H1 (cell line): ENCODE measurements at regions not wholly inside any gene's neighbourhood (a gene's known extent, or its start where the extent isn't known, plus 50 kb on each side); places are given as distances from the start of the nearest gene placed in this dataset.

Experiments
- CTCF ChIA-PET: fragments of 300-600 bp; sonication (Branson Sonifier 250); formaldehyde crosslinking; loops from one replicate; lab custom pipeline; 2021; ENCODE audit not compliant: partially characterized antibody; lab: Charles Lee
- POLR2A ChIA-PET: fragments of 300-600 bp; sonication (Branson Sonifier 250); formaldehyde crosslinking; loops from one replicate; lab custom pipeline; 2021; ENCODE audit warnings: inconsistent platforms; ENCODE audit not compliant: partially characterized antibody; lab: Charles Lee
- DNase-seq, 2 experiments: peaks; one replicate each; pipeline versions ENCODE4 v3.0.0 to v3.0.0-alpha.2; 2010 to 2022; ENCODE audit warnings: low spot score in 2 of 2, low read depth in 1 of 2, mixed read lengths in 1 of 2
- FAIRE-seq: peaks from 2 replicates; lab custom pipeline; 2011; peaks lifted over from hg19 to GRCh38; lab: Jason Lieb, UNC
- H2AFZ ChIP-seq: 2 replicates; pipeline ENCODE4 v1.8.1; 2012; ENCODE audit warnings: low read length, inconsistent platforms
- H2AK5ac ChIP-seq: 2 replicates; pipeline ENCODE4 v1.6.1; 2013; ENCODE audit warnings: low read depth, low read length
- H2BK120ac ChIP-seq: replicated peaks from 2 replicates; pipeline ENCODE3; 2013; ENCODE audit warnings: low read depth, low read length, inconsistent platforms
- H2BK12ac ChIP-seq: 2 replicates; pipeline ENCODE4 v1.6.1; 2013; ENCODE audit warnings: low read depth, low read length
- H2BK15ac ChIP-seq: 2 replicates; pipeline ENCODE4 v1.6.1; 2013; ENCODE audit warnings: low read length
- H2BK20ac ChIP-seq: 2 replicates; pipeline ENCODE4 v1.6.1; 2013; ENCODE audit warnings: low read length
- H2BK5ac ChIP-seq: 2 replicates; pipeline ENCODE4 v1.6.1; 2013; ENCODE audit warnings: low read depth, low read length
- H3K14ac ChIP-seq: 2 replicates; pipeline ENCODE4 v1.6.1; 2013; ENCODE audit warnings: inconsistent platforms; ENCODE audit not compliant: insufficient read length
- H3K18ac ChIP-seq: 2 replicates; pipeline ENCODE4 v1.6.1; 2013; ENCODE audit warnings: low read length; ENCODE audit errors: extremely low read depth
- H3K23ac ChIP-seq: 2 replicates; pipeline ENCODE4 v1.6.1; 2013; ENCODE audit warnings: inconsistent platforms; ENCODE audit not compliant: insufficient read length
- H3K23me2 ChIP-seq: 2 replicates; pipeline ENCODE4 v1.6.1; 2013; ENCODE audit warnings: low read depth, low read length
- H3K27ac ChIP-seq: 2 replicates; pipeline ENCODE4 v1.6.1; 2011; ENCODE audit warnings: low read depth, low read length, inconsistent platforms
- H3K27me3 ChIP-seq, 4 experiments: replicated peaks in 1 of 4; 1 replicate in 1 of 4; 2 replicates in 3 of 4; pipeline versions ENCODE4 v1.6.1 to v1.8.1; 2011 to 2013; ENCODE audit warnings: low read length in 3 of 4, mild to moderate bottlenecking in 3 of 4, inconsistent platforms in 2 of 4, mixed read lengths in 2 of 4, moderate library complexity in 1 of 4; ENCODE audit not compliant: control insufficient read depth in 3 of 4, insufficient read depth in 3 of 4; ENCODE audit errors: extremely low read depth in 1 of 4
- H3K36me3 ChIP-seq, 4 experiments: 2 replicates each; pipeline versions ENCODE4 v1.6.1 to v1.8.1; 2011 to 2013; ENCODE audit warnings: mild to moderate bottlenecking in 4 of 4, low read length in 3 of 4, moderate library complexity in 2 of 4, control low read depth in 1 of 4, inconsistent platforms in 1 of 4; ENCODE audit not compliant: insufficient read depth in 4 of 4, control insufficient read depth in 2 of 4
- H3K4ac ChIP-seq: replicated peaks from 2 replicates; pipeline ENCODE3; 2013; ENCODE audit warnings: low read length, low read depth, mixed read lengths, inconsistent platforms; ENCODE audit not compliant: insufficient read length
- H3K4me1 ChIP-seq, 4 experiments: replicated peaks in 1 of 4; 1 replicate in 1 of 4; 2 replicates in 3 of 4; pipeline versions ENCODE4 v1.6.1 to v1.8.1; 2011 to 2013; ENCODE audit warnings: low read length in 3 of 4, inconsistent platforms in 2 of 4, mixed read lengths in 1 of 4; ENCODE audit not compliant: insufficient read depth in 4 of 4, control insufficient read depth in 3 of 4
- H3K4me2 ChIP-seq, 2 experiments: 2 replicates each; pipeline versions ENCODE4 v1.6.1 to v1.8.1; 2011 to 2013; ENCODE audit warnings: low read depth in 2 of 2, low read length in 2 of 2, control low read depth in 1 of 2, inconsistent platforms in 1 of 2, mild to moderate bottlenecking in 1 of 2; ENCODE audit not compliant: insufficient read depth in 1 of 2
- H3K4me3 ChIP-seq, 4 experiments: fragments of 200-600, 300-600 bp in 1 of 4; sonication (generic), shearing (Covaris generic), sonication (Bioruptor Twin) in 1 of 4; 2 replicates each; pipeline versions ENCODE4 v1.5.1 to v1.8.1; 2011 to 2016; ENCODE audit warnings: low read length in 4 of 4, low read depth in 3 of 4, control low read depth in 2 of 4, inconsistent platforms in 2 of 4, mild to moderate bottlenecking in 2 of 4, mixed read lengths in 1 of 4, moderate library complexity in 1 of 4; ENCODE audit not compliant: insufficient read depth in 2 of 4; ENCODE audit errors: extremely low read depth in 1 of 4
- H3K56ac ChIP-seq: replicated peaks from 2 replicates; pipeline ENCODE3; 2013; ENCODE audit warnings: low read depth, mild to moderate bottlenecking, mixed read lengths, low read length, inconsistent platforms; ENCODE audit not compliant: insufficient read length
- H3K79me1 ChIP-seq: 2 replicates; pipeline ENCODE4 v1.6.1; 2013; ENCODE audit warnings: low read depth, low read length, control low read depth
- H3K79me2 ChIP-seq, 2 experiments: 2 replicates each; pipeline versions ENCODE4 v1.6.1 to v1.8.1; 2012 to 2013; ENCODE audit warnings: low read length in 2 of 2, mild to moderate bottlenecking in 2 of 2, inconsistent platforms in 1 of 2; ENCODE audit not compliant: insufficient read depth in 2 of 2, control insufficient read depth in 1 of 2
- H3K9ac ChIP-seq, 4 experiments: replicated peaks in 1 of 4; 1 replicate in 1 of 4; 2 replicates in 3 of 4; pipeline versions ENCODE4 v1.6.1 to v1.8.1; 2011 to 2013; ENCODE audit warnings: low read depth in 3 of 4, low read length in 3 of 4, control low read depth in 2 of 4, mild to moderate bottlenecking in 2 of 4, moderate library complexity in 2 of 4, inconsistent platforms in 1 of 4; ENCODE audit errors: extremely low read depth in 1 of 4
- H3K9me3 ChIP-seq, 2 experiments: 2 replicates each; pipeline versions ENCODE4 v1.6.1 to v1.8.1; 2012 to 2013; ENCODE audit warnings: mild to moderate bottlenecking in 2 of 2, moderate library complexity in 2 of 2, control low read depth in 1 of 2, inconsistent platforms in 1 of 2, low read depth in 1 of 2, low read length in 1 of 2, mixed read lengths in 1 of 2; ENCODE audit not compliant: insufficient read depth in 2 of 2
- H4K20me1 ChIP-seq, 2 experiments: replicated peaks in 1 of 2; 2 replicates each; pipeline versions ENCODE3 to v1.8.1; 2011 to 2013; ENCODE audit warnings: inconsistent platforms in 2 of 2, low read length in 2 of 2, mild to moderate bottlenecking in 1 of 2; ENCODE audit not compliant: insufficient read depth in 2 of 2, control insufficient read depth in 1 of 2
- H4K5ac ChIP-seq: 2 replicates; pipeline ENCODE4 v1.6.1; 2013; ENCODE audit warnings: low read length, low read depth, mixed read lengths, inconsistent platforms; ENCODE audit not compliant: insufficient read length
- H4K8ac ChIP-seq: 2 replicates; pipeline ENCODE4 v1.8.0; 2013; ENCODE audit warnings: mild to moderate bottlenecking, moderate library complexity, low read length, inconsistent platforms; ENCODE audit not compliant: insufficient read depth; ENCODE audit errors: extremely low read depth
- H4K91ac ChIP-seq: replicated peaks from 2 replicates; pipeline ENCODE3; 2013; ENCODE audit warnings: low read length, mixed read lengths, inconsistent platforms; ENCODE audit not compliant: insufficient read length
- ASH2L ChIP-seq: fragments of 200-600, 300-600 bp; sonication (generic); IDR thresholded peaks from one replicate; pipeline ENCODE4 v1.7.1; 2017; ENCODE audit warnings: low read length
- ATF3 ChIP-seq: IDR thresholded peaks from 2 replicates; pipeline ENCODE4 v1.6.1; 2011; ENCODE audit warnings: low read depth, mild to moderate bottlenecking, low read length; ENCODE audit not compliant: insufficient read depth
- CREB1 ChIP-seq: IDR thresholded peaks from 2 replicates; pipeline ENCODE4 v1.6.1; 2012; ENCODE audit warnings: inconsistent platforms
- EP300 ChIP-seq, 2 experiments: IDR thresholded peaks; 1 replicate in 1 of 2; 2 replicates in 1 of 2; pipeline ENCODE4 v1.6.1; 2011 to 2012; ENCODE audit warnings: low read depth in 2 of 2, low read length in 2 of 2, mild to moderate bottlenecking in 2 of 2, borderline replicate concordance in 1 of 2, inconsistent platforms in 1 of 2, moderate library complexity in 1 of 2
- GABPA ChIP-seq: IDR thresholded peaks from 2 replicates; pipeline ENCODE4 v1.6.1; 2011; ENCODE audit warnings: mild to moderate bottlenecking, low read length, moderate library complexity, borderline replicate concordance; ENCODE audit not compliant: insufficient read depth
- HDAC2 ChIP-seq, 2 experiments: fragments of 300-600 bp in 1 of 2; sonication (generic) in 1 of 2; IDR thresholded peaks; 2 replicates each; pipeline ENCODE4 v1.6.1; 2011 to 2012; ENCODE audit warnings: low read depth in 2 of 2, low read length in 2 of 2, mild to moderate bottlenecking in 2 of 2, moderate library complexity in 2 of 2, borderline replicate concordance in 1 of 2, inconsistent platforms in 1 of 2
- HDAC6 ChIP-seq: IDR thresholded peaks from one replicate; pipeline ENCODE4 v1.7.1; 2012; ENCODE audit warnings: low read depth, mild to moderate bottlenecking, inconsistent platforms, low read length, moderate library complexity
- JUN ChIP-seq: IDR thresholded peaks from 2 replicates; pipeline ENCODE4 v1.6.1; 2011; ENCODE audit warnings: low read depth, mild to moderate bottlenecking, improper control_type of control experiment, low read length
- KDM4A ChIP-seq: IDR thresholded peaks from one replicate; pipeline ENCODE4 v1.7.1; 2012; ENCODE audit warnings: low read depth, mild to moderate bottlenecking, moderate library complexity, low read length, inconsistent platforms; ENCODE audit not compliant: severe bottlenecking
- MAFK ChIP-seq: IDR thresholded peaks from 2 replicates; pipeline ENCODE4 v1.6.1; 2012; ENCODE audit warnings: low read depth, mild to moderate bottlenecking, improper control_type of control experiment, low read length
- SP1 ChIP-seq: IDR thresholded peaks from 2 replicates; pipeline ENCODE4 v1.6.1; 2011; ENCODE audit warnings: low read depth, low read length
- TBP ChIP-seq: IDR thresholded peaks from 2 replicates; pipeline ENCODE4 v1.6.1; 2011; ENCODE audit warnings: low read depth, low read length, improper control_type of control experiment
- ZNF274 ChIP-seq: IDR thresholded peaks from 2 replicates; pipeline ENCODE4 v1.7.0; 2012; ENCODE audit warnings: low read length, borderline replicate concordance; ENCODE audit errors: extremely low read depth
- WGBS, 2 experiments: shearing (Covaris generic) in 1 of 2; methylation state at CpG; one replicate each; pipeline versions ENCODE4 v1.1.6 to v1.1.7; 2013 to 2015; ENCODE audit warnings: low lambda C conversion rate in 2 of 2, mixed read lengths in 2 of 2, inconsistent platforms in 1 of 2, low coverage in 1 of 2, missing lambda C conversion rate in 1 of 2; ENCODE audit not compliant: insufficient replicate concordance in 2 of 2, insufficient coverage in 1 of 2, insufficient read length in 1 of 2; ENCODE audit errors: extremely low coverage in 1 of 2, missing lambda C conversion rate in 1 of 2; 5-methylcytosine and 5-hydroxymethylcytosine counted together

GRCh38 chr10:8416192-8416701, 361.8 kb downstream of the GATA3 start:
- Histone ChIP-seq H3K27ac (no peak overlapping the region), H3K23ac (no peak overlapping the region), H2BK20ac (no peak overlapping the region)
- POLR2A ChIA-PET, result no interaction called here
- TF ChIP-seq CREB1 (no peak), JUN (no peak), ZNF274 (no peak), MAFK (no peak), TBP (no peak), EP300 (IDR thresholded peaks at IDR 0.05; ENCODE audit: borderline replicate concordance in 1 of 2, low read depth in 2 of 2, low read length in 2 of 2) (no peak), ASH2L (no peak), HDAC6 (no peak), SP1 (no peak), GABPA (no peak), KDM4A (no peak), HDAC2 (IDR thresholded peaks at IDR 0.05; ENCODE audit: borderline replicate concordance in 1 of 2, low read depth in 2 of 2, low read length in 2 of 2) (no peak), ATF3 (no peak)
- TF ChIP-seq, all 59 proteins: peak for 0
- no peak overlapping the region for H4K8ac ChIP-seq
- no peaks in the 10 kb centered on the region for H3K36me3 ChIP-seq
- no peak for FAIRE-seq
- H2BK12ac ChIP-seq, result no peak overlapping the region
- no peak overlapping the region for H2BK15ac ChIP-seq
- CTCF ChIA-PET, result interaction anchor here (1.2 to 2.3 kb wide), 3 partner anchors 8 to 13 kb away, joined by 3 to 8 read pairs (median 4); no protein-coding TSS in a partner anchor
- H2AK5ac ChIP-seq, result no peak overlapping the region
- no peak overlapping the region for H3K18ac ChIP-seq
- no peaks in the 10 kb centered on the region for H3K23me2 ChIP-seq
- no peak overlapping the region for H4K5ac ChIP-seq
- no peak overlapping the region for H3K4me2 ChIP-seq
- H3K4me1 ChIP-seq, result no peaks in the 10 kb centered on the region
- no peak overlapping the region for H3K4me3 ChIP-seq
- no peaks in the 10 kb centered on the region for H3K79me2 ChIP-seq
- H3K79me1 ChIP-seq, result no peaks in the 10 kb centered on the region
- H3K9me3 ChIP-seq, result no peaks in the 10 kb centered on the region
- H2AFZ ChIP-seq, result no peak overlapping the region
- H3K9ac ChIP-seq, result no peak overlapping the region
- WGBS, 2 experiments, result 77% methylated on average over 8 of the region's 8 CpGs; no CpG with 5 or more reads in 1 of the 2 experiments
- no peak overlapping the region for H2BK5ac ChIP-seq
- H4K91ac ChIP-seq, result no peak overlapping the region
- no peak overlapping the region for H2BK120ac ChIP-seq
- no peaks in the 10 kb centered on the region for H3K27me3 ChIP-seq
- H4K20me1 ChIP-seq, result no peaks in the 10 kb centered on the region
- no peak overlapping the region for H3K14ac ChIP-seq
- DNase-seq, result no peak
- no peak overlapping the region for H3K4ac ChIP-seq
- no peak overlapping the region for H3K56ac ChIP-seq
